Cardiac fibroblast (primary cell): ENCODE measurements at regions not wholly inside any gene's neighbourhood (a gene's known extent, or its start where the extent isn't known, plus 50 kb on each side); places are given as distances from the start of the nearest gene placed in this dataset.
A peak's percentile ranks its signal among the peaks of the same experiment; 100 is the strongest.

Experiments used
- DNase-seq, 2 donors: peaks; one replicate each; pipeline versions ENCODE4 v3.0.0 to v3.0.0-alpha.2; 2010; ENCODE audit warnings: low read depth in 2 of 2
- H3K4me3 ChIP-seq, 2 donors: replicated peaks in 1 of 2; 1 replicate in 1 of 2; 2 replicates in 1 of 2; pipeline ENCODE4 v1.5.1; 2011; ENCODE audit warnings: low read depth in 2 of 2, low read length in 2 of 2, mild to moderate bottlenecking in 2 of 2, moderate library complexity in 1 of 2
- TF ChIP-seq, protein P1 (sequence below): IDR thresholded peaks from one replicate; pipeline ENCODE4 v1.5.1; 2011; ENCODE audit warnings: low read depth, mild to moderate bottlenecking, low read length, inconsistent platforms

GRCh38 chr21:38556390-38556789 lies 58.1 kb upstream of the ERG start:
- TF ChIP-seq, protein P1, sequence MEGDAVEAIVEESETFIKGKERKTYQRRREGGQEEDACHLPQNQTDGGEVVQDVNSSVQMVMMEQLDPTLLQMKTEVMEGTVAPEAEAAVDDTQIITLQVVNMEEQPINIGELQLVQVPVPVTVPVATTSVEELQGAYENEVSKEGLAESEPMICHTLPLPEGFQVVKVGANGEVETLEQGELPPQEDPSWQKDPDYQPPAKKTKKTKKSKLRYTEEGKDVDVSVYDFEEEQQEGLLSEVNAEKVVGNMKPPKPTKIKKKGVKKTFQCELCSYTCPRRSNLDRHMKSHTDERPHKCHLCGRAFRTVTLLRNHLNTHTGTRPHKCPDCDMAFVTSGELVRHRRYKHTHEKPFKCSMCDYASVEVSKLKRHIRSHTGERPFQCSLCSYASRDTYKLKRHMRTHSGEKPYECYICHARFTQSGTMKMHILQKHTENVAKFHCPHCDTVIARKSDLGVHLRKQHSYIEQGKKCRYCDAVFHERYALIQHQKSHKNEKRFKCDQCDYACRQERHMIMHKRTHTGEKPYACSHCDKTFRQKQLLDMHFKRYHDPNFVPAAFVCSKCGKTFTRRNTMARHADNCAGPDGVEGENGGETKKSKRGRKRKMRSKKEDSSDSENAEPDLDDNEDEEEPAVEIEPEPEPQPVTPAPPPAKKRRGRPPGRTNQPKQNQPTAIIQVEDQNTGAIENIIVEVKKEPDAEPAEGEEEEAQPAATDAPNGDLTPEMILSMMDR: no peak
- H3K4me3 ChIP-seq: no peak overlapping the region
- no peak for DNase-seq

GRCh38 chr21:38561205-38561604 lies 62.9 kb upstream of the ERG start:
- TF ChIP-seq, protein P1: no peak
- DNase-seq: no peak
- no peak overlapping the region for H3K4me3 ChIP-seq

GRCh38 chr21:38561613-38562581 lies 63.6 kb upstream of the ERG start:
- TF ChIP-seq, protein P1: no peak
- DNase-seq: no peak
- H3K4me3 ChIP-seq: no peak overlapping the region

GRCh38 chr21:38567335-38567969 lies 69.2 kb upstream of the ERG start:
- TF ChIP-seq, protein P1: no peak
- no peak overlapping the region for H3K4me3 ChIP-seq
- peak; percentile 18 to 31 for DNase-seq

- H3K4me3 ChIP-seq: no peak overlapping the region
- no peak for DNase-seq
- TF ChIP-seq, protein P1: no peak
Observed at GRCh38 chr21:38567970-38568360, 69.7 kb upstream of the ERG start.

- TF ChIP-seq, protein P1: no peak
- H3K4me3 ChIP-seq: no peak overlapping the region
- DNase-seq: no peak
Observed at GRCh38 chr21:38569733-38570132, 71.5 kb upstream of the ERG start.
